Neuron (in vitro differentiated cells): ENCODE measurements at regions not wholly inside any gene's neighbourhood (a gene's known extent, or its start where the extent isn't known, plus 50 kb on each side); places are given as distances from the start of the nearest gene placed in this dataset.

Source experiments
- H2AFZ ChIP-seq: one replicate; pipeline ENCODE4 v1.6.1; 2013; ENCODE audit warnings: low read depth, mild to moderate bottlenecking, inconsistent platforms, low read length, moderate library complexity
- H3K27me3 ChIP-seq: one replicate; pipeline ENCODE4 v1.6.1; 2013; ENCODE audit warnings: low read length; ENCODE audit not compliant: insufficient read depth
- H3K36me3 ChIP-seq: one replicate; pipeline ENCODE4 v1.6.1; 2013; ENCODE audit warnings: low read length; ENCODE audit not compliant: insufficient read depth
- H3K4me1 ChIP-seq: one replicate; pipeline ENCODE4 v1.6.1; 2013; ENCODE audit warnings: low read length; ENCODE audit not compliant: insufficient read depth
- H3K4me3 ChIP-seq: 2 replicates; pipeline ENCODE4 v1.5.1; 2013; ENCODE audit warnings: mild to moderate bottlenecking, low read length, moderate library complexity
- H3K9me3 ChIP-seq: one replicate; pipeline ENCODE4 v1.6.1; 2013; ENCODE audit warnings: low read length

DNA sequence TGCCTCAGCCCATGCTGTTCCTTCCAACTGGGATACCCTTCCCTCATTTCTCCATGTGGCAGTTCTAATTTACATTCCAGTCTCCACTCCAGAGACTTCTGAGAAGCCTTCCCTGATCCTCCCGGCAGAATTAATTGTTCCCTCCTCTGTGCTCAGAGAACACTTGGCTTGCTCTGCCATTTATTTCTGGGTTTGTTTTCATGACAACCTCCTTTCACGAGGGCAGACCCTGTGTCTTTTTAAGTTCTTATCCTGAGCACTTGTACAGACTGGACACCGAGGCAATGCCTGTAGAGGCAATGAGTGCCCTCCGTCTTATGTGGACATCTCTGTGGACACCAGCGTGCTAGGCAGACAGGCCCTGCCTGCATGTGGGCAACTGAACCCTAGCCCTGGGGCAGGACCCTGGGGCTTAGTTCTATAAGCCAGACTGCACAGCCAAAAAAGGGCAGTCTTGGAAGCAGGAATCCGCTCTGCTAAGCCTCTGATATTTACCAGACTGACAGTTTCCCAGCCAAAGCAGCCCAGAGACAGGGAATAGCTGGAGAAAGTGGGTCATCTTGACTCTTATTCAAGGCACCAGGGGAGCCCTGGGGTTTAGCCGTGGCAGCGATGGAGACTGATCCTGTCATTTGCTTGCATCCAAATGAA, 474.0 kb downstream of the RPS24 start:
- no peaks in the 10 kb centered on the region for H3K36me3 ChIP-seq
- H3K27me3 ChIP-seq: no peaks in the 10 kb centered on the region
- H2AFZ ChIP-seq: no peak overlapping the region
- peaks cover 29% of the 10 kb centered on the region for H3K4me1 ChIP-seq
- peaks cover 4% of the 10 kb centered on the region for H3K9me3 ChIP-seq
- H3K4me3 ChIP-seq: no peak overlapping the region

DNA sequence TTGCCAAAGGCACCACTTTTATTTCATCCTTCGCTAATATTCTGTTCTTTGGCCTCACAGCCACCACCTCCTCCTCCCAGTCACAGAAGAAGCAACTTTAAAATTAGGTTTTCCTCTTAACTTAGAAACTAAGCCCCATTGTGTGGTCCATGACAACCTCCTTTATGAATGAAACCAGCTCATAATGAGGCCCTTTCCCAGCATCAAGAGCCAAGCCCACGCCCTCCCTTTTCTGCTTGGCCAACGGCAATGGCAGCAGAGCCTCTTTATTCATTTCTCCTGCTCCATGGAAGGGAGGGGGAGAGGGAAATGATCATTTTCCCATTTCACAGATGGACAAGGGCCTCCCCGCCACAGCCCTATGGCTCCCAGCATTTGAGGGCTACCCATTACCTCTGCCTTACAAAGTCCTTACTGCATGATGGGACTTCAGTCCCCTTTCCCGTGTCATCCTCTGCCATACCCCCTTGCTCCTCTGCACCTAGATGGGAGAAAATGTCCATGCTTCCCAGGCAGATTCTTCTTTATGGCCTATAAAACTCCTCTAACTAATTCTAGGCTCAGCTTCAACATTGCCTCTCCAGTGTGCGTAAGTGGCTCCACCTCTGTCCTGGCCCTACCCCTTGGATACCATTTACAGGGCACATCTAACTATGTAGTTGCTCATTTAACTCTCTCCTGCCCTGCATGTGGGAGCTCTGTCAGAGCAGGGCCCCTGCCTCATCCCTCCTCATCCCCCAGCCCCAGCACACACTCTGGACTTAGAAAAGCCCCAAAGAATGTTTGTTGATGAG, 475.5 kb downstream of the RPS24 start:
- H3K27me3 ChIP-seq: no peaks in the 10 kb centered on the region
- peaks cover 4% of the 10 kb centered on the region for H3K9me3 ChIP-seq
- H3K4me1 ChIP-seq: peaks cover 28% of the 10 kb centered on the region
- no peaks in the 10 kb centered on the region for H3K36me3 ChIP-seq
- no peak overlapping the region for H3K4me3 ChIP-seq
- H2AFZ ChIP-seq: no peak overlapping the region

DNA sequence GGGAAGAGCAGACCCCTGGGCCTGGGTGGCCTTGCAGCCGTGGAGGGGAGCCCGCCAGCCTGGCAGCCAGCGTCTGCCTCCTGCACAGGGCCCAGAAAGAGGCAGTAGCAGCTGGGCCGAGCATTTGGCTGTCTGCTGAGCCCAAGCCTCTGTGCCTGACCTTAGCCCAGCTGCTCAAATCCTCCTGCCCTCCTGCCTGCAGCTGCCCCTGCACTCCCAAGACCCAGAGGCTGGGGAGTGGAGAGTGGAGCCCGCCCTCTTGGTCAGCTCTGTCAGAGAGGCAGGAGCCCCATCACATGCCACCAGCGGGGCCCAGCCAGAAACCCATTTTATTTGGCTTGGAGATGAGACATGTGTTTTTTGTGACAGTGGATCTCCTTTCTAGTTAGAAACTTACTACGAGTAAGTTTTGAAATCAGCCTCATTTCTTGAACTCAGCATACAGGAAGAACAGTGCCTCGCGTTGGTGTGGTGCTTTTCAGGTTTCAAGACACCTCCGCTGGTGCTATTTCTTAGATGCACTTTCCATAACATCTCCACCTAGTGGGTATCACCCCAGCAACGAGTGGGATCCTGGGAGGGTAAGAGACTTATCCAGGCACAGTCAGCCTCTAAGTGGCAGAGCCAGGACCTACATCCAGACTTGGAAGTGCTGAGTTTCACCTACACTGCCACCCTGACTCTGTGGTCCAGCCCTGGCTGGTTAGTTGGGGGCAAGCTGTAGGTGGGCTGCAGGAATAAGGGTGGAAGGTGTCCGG, 477.1 kb downstream of the RPS24 start:
- Histone ChIP-seq H3K9me3 (peaks cover under 1% of the 10 kb centered on the region), H3K36me3 (no peaks in the 10 kb centered on the region), H2AFZ (no peak overlapping the region), H3K4me3 (no peak overlapping the region), H3K4me1 (peaks cover 28% of the 10 kb centered on the region), H3K27me3 (no peaks in the 10 kb centered on the region)

DNA sequence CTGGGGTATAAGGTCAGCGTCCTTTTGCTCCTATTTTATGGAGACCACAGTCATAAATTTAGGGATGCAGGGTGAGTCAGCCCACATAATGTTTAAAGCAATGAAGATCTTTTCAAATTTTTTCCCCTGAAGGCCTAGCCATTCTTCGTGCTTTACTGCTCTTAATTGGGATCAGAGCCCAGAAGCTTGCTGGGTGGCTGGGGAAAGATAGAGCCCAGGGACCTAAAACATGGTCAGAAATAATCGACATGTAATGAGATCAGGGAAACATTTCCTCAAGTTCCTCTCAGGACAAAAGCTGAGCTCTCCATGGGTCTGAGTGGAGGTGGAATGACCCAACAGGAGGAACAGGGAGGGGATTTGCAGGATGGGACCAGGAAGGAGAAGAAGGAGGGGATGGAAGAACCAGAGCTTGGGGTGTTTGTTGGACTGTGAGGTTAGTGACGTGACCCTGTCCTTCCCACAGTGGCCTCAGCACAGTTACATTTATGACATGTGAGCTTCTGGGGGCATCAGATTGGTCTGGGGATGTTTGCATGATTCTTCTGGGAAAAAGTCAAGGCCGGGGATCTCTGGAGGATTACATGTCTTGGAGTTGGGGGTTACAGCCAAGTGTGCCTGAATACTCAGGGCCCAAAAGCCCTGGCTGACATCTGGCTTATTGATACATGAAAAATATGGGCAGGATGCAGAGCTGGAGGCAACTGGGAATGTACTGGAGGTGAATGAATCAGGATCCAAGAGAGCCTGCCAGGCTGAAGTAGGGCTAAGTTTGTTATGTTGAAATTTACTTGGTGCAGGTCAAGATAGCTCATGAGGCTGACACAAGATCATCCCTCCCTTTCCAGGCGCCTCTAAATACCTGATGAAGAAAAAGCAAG, 477.9 kb downstream of the RPS24 start:
- H2AFZ ChIP-seq: no peak overlapping the region
- no peaks in the 10 kb centered on the region for H3K27me3 ChIP-seq
- H3K36me3 ChIP-seq: no peaks in the 10 kb centered on the region
- no peak overlapping the region for H3K4me3 ChIP-seq
- H3K9me3 ChIP-seq: no peaks in the 10 kb centered on the region
- peaks cover 28% of the 10 kb centered on the region for H3K4me1 ChIP-seq

- Histone ChIP-seq H2AFZ (no peak overlapping the region), H3K36me3 (no peaks in the 10 kb centered on the region), H3K4me3 (no peak overlapping the region), H3K27me3 (no peaks in the 10 kb centered on the region), H3K9me3 (no peaks in the 10 kb centered on the region), H3K4me1 (peaks cover 28% of the 10 kb centered on the region)
Measured at GRCh38 chr10:78512205-78512550, 478.5 kb downstream of the RPS24 start.

GRCh38 chr10:78513330-78513729, 479.7 kb downstream of the RPS24 start:
- H3K4me1 ChIP-seq: peaks cover 21% of the 10 kb centered on the region
- H3K36me3 ChIP-seq: no peaks in the 10 kb centered on the region
- H3K9me3 ChIP-seq: no peaks in the 10 kb centered on the region
- no peak overlapping the region for H2AFZ ChIP-seq
- H3K27me3 ChIP-seq: no peaks in the 10 kb centered on the region
- H3K4me3 ChIP-seq: no peak overlapping the region

DNA sequence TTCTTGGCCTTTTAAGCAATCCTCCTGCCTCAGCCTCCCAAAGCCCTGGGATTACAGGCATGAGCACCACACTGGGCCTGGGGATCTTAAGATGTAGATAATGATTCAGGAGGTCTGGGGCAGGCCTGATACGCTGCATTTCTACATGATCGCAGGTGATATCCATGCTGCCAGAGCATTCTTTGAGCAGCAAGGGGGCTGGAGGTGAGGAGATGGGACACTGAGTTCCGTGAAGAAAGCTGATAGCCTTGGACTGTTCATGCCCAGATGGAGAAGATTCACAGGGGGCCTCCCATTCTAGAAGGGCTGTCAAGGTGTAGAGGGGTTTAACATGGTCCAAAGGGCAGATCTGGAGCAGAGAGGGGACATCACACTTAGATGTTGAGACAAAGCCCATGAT, 480.3 kb downstream of the RPS24 start:
- Histone ChIP-seq H3K4me1 (peaks cover 14% of the 10 kb centered on the region), H3K9me3 (no peaks in the 10 kb centered on the region), H3K27me3 (no peaks in the 10 kb centered on the region), H2AFZ (no peak overlapping the region), H3K4me3 (no peak overlapping the region), H3K36me3 (no peaks in the 10 kb centered on the region)

DNA sequence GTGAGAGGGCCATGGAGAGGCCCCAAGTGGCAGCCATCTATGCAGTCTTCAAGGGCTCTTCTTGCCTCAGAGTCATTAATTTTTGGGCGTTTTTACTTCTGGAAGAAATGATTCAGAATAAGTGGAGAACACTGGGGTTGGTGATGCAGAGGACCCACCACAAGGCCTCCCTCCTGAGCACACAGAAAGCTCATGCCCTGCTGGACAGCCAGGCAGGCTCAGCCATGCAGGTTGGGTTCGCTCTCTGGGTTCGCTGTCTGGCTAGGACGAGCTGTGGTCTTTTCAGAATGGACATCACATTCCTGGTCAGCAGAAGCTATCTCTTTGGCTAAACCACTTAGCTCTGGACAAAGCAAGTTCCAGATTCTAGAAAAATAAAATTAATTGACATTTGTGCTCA, 480.8 kb downstream of the RPS24 start:
- Histone ChIP-seq H3K36me3 (no peaks in the 10 kb centered on the region), H3K9me3 (no peaks in the 10 kb centered on the region), H3K4me1 (peaks cover 10% of the 10 kb centered on the region), H3K4me3 (no peak overlapping the region), H2AFZ (no peak overlapping the region), H3K27me3 (no peaks in the 10 kb centered on the region)

DNA sequence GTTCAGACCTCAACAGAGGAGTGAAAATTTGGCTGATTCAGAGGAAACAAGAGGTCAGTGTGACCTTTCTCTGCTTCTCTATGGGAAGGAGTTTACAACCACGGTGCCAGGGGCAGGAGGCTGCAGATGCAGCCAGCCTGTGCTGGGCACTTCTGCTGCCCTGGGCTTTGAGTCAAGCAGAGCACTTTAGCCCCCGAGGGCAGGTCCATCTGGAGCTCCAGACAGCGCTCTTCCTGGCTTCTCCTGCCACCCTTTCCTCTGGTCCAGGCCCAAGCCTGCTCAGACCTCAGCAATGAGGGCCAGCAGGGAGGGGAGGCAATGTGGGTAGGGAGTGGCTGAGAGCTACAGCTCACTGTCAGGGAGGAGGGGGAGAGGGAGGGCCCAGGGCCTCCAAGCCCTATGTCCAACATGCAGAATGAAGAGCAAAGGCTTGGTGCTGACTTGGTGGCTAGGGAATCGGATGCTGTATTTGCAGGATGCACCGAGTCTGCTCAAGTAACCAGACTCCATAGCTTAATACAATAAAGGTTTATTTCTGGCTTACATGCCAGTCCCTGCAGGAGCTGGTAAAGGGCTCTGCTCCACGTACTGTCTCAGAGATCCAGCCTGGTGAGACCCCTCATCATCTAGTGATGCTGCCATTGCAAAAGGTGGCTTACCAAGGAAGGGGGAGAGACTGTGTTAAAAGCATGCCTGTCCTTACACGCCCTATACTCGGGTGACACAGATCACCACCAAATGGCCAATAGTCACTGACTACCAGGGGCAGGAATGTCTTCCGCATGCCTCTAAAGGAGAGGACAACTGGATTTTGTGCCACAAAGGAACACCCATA, 481.6 kb downstream of the RPS24 start:
- Histone ChIP-seq H3K36me3 (no peaks in the 10 kb centered on the region), H3K9me3 (no peaks in the 10 kb centered on the region), H3K4me3 (no peak overlapping the region), H3K4me1 (peaks cover 9% of the 10 kb centered on the region), H3K27me3 (no peaks in the 10 kb centered on the region), H2AFZ (no peak overlapping the region)

GRCh38 chr10:78515873-78516153, 482.1 kb downstream of the RPS24 start:
- Histone ChIP-seq H2AFZ (no peak overlapping the region), H3K4me3 (no peak overlapping the region), H3K4me1 (peaks cover 4% of the 10 kb centered on the region), H3K9me3 (no peaks in the 10 kb centered on the region), H3K36me3 (no peaks in the 10 kb centered on the region), H3K27me3 (no peaks in the 10 kb centered on the region)

DNA sequence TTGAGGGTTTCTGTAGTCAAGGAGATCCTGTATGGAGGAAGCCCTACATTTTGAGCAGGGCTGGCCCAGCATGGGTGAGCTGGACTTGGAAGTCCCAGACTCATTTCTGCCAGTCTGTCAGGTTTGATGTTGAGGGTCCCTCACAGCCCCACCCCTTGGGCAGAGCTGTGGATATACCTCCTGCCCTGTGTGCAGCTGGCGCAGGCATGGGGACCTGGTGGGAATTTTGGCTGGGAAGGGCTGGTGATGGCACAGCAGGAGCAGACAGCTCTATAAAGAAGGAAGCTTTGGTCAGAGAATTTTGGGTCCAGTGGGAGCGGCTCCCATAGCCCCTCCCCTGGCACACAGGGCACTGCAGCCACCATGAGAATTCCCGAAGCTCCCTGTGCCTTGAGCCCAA, 482.6 kb downstream of the RPS24 start:
- no peaks in the 10 kb centered on the region for H3K4me1 ChIP-seq
- no peaks in the 10 kb centered on the region for H3K36me3 ChIP-seq
- no peaks in the 10 kb centered on the region for H3K9me3 ChIP-seq
- no peak overlapping the region for H2AFZ ChIP-seq
- no peak overlapping the region for H3K4me3 ChIP-seq
- no peaks in the 10 kb centered on the region for H3K27me3 ChIP-seq

DNA sequence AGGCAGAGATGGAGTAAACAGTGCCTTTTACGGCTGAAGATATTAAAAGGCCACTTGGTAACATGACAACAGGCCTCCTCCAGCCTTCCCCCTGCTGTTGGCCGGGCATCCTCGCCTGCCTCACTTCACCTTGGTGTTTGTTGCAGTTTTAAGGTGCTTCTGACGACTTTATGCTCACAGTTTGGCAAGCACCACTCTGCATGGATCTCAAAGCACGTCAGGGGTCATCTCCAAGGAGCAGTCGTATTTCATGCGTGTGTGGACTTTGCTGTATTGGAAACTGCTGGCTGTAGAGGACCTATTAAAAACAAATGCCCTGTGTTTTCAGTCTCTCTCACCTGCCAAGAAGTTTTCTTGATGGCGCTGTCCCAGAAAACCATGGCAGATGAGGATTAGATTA, 483.1 kb downstream of the RPS24 start:
- H3K9me3 ChIP-seq: no peaks in the 10 kb centered on the region
- no peak overlapping the region for H3K4me3 ChIP-seq
- H3K27me3 ChIP-seq: no peaks in the 10 kb centered on the region
- no peak overlapping the region for H2AFZ ChIP-seq
- no peaks in the 10 kb centered on the region for H3K36me3 ChIP-seq
- no peaks in the 10 kb centered on the region for H3K4me1 ChIP-seq
